Colonic mucosa (tissue), 4 donors: ENCODE measurements at regions not wholly inside any gene's neighbourhood (a gene's known extent, or its start where the extent isn't known, plus 50 kb on each side); places are given as distances from the start of the nearest gene placed in this dataset.
A peak's percentile ranks its signal among the peaks of the same experiment; 100 is the strongest.

Experiments used
- DNase-seq: peaks from one replicate; pipeline ENCODE4 v3.0.0-alpha.2; 2020
- H3K27ac ChIP-seq: fragments of 200-600 bp; one replicate; pipeline ENCODE4 v1.8.0; 2021
- H3K27me3 ChIP-seq: fragments of 200-600 bp; one replicate; pipeline ENCODE4 v1.8.0; 2021
- H3K36me3 ChIP-seq: fragments of 200-600 bp; one replicate; pipeline ENCODE4 v1.8.0; 2021
- H3K4me1 ChIP-seq: fragments of 200-600 bp; one replicate; pipeline ENCODE4 v1.8.0; 2021; ENCODE audit warnings: mild to moderate bottlenecking
- H3K4me3 ChIP-seq: fragments of 200-600 bp; one replicate; pipeline ENCODE4 v1.8.0; 2021
- H3K9ac ChIP-seq, 2 donors: one replicate each; pipeline ENCODE4 v1.7.0; 2013; ENCODE audit warnings: control low read depth in 2 of 2, low read depth in 2 of 2, low read length in 2 of 2
- H3K9me3 ChIP-seq: fragments of 200-600 bp; one replicate; pipeline ENCODE4 v1.8.0; 2021
- intact Hi-C: fragments of 100-400 bp; cut with DNase I; formaldehyde crosslinking; loops from one replicate; pipeline ENCODE4 v1.14.1; 2022
- TF ChIP-seq, protein P1 (sequence below): fragments of 200-600 bp; IDR thresholded peaks from one replicate; pipeline ENCODE4 v1.8.0; 2022; ENCODE audit warnings: antibody characterized with exemption, mild to moderate bottlenecking
- donor health status: healthy.
- donor health status: DM: no; HTN: no; CAD: no.
- donor health status: DM: no; HTN: no; CAD: no.

DNA sequence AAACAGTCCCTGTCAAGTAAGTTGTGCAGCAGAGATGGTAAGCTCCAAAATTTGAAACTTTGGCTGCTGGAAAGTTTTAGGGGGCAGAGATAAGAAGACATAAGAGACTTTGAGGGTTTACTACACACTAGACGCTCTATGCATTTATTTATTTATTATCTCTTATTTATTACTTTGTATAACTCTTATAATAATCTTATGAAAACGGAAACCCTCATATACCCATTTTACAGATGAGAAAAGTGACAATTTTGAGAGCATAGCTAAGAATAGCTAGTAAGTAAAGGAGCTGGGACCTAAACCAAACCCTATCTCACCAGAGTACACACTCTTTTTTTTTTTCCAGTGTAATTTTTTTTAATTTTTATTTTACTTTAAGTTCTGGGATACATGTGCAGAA lies 112.8 kb upstream of the PKDCC start:
- intact Hi-C loops, result no loop called here
- H3K27ac ChIP-seq, result no peak overlapping the region
- no peak for DNase-seq
- no peaks in the 10 kb centered on the region for H3K4me1 ChIP-seq
- H3K9me3 ChIP-seq, result no peaks in the 10 kb centered on the region
- TF ChIP-seq, protein P1, sequence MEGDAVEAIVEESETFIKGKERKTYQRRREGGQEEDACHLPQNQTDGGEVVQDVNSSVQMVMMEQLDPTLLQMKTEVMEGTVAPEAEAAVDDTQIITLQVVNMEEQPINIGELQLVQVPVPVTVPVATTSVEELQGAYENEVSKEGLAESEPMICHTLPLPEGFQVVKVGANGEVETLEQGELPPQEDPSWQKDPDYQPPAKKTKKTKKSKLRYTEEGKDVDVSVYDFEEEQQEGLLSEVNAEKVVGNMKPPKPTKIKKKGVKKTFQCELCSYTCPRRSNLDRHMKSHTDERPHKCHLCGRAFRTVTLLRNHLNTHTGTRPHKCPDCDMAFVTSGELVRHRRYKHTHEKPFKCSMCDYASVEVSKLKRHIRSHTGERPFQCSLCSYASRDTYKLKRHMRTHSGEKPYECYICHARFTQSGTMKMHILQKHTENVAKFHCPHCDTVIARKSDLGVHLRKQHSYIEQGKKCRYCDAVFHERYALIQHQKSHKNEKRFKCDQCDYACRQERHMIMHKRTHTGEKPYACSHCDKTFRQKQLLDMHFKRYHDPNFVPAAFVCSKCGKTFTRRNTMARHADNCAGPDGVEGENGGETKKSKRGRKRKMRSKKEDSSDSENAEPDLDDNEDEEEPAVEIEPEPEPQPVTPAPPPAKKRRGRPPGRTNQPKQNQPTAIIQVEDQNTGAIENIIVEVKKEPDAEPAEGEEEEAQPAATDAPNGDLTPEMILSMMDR, result no peak
- H3K4me3 ChIP-seq, result no peak overlapping the region
- no peak overlapping the region for H3K9ac ChIP-seq
- H3K27me3 ChIP-seq, result no peaks in the 10 kb centered on the region
- no peaks in the 10 kb centered on the region for H3K36me3 ChIP-seq

DNA sequence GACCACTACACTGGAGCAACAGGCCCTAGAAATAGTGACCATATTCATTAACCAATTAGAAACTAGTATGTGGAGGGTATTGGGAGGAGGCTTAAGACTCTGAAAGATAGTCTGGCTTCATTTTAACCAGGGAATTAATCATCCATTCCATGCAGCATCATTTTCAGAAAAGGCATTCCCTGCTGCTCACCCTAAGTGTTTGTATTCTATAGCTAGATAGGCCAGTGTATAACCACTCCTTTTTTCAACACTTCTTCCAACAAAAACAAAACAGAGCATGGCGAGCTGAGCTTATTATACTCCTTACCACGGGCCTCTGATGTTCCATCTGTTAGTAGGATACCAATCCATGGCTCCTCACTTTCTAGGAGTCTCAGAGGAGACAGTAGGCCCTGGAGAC lies 112.0 kb upstream of the PKDCC start:
- TF ChIP-seq, protein P1, result no peak
- Histone ChIP-seq H3K9me3 (no peaks in the 10 kb centered on the region), H3K27me3 (no peaks in the 10 kb centered on the region), H3K9ac (no peak overlapping the region), H3K4me1 (no peaks in the 10 kb centered on the region), H3K36me3 (no peaks in the 10 kb centered on the region), H3K4me3 (no peak overlapping the region), H3K27ac (no peak overlapping the region)
- no peak for DNase-seq
- intact Hi-C loops, result no loop called here

DNA sequence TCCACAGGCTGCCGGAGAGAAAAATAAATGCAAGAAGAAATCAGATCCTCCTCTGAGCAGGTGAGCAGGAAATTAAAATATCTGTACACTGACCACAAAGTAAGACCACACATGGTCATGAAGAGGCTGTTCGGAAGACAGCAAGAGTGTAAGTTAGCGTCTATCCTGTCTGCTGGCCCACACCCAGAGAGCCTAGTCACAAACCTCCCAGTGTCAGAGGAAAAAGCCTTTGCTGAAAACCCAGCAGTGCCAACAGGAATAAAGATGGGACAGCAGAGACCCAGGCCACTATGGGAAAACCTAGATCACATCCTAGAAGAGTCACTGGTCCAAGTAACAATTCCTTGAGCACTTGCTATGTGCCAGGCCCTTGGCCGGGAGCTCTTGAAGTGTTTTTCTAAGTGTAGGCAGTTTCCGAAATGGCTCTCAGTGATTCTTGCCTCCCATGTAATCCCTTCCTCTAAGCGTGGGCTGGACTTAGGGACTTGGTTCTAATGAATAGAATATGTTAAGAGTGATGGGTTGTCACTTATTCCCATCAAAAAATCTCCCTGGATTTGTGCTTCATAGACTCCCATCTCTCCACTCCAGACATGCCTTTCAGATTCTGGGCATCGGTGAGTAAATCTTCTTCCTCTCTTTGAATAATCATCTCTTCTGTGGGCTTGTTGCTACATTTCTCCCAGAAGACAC lies 110.9 kb upstream of the PKDCC start:
- intact Hi-C loops, result no loop called here

DNA sequence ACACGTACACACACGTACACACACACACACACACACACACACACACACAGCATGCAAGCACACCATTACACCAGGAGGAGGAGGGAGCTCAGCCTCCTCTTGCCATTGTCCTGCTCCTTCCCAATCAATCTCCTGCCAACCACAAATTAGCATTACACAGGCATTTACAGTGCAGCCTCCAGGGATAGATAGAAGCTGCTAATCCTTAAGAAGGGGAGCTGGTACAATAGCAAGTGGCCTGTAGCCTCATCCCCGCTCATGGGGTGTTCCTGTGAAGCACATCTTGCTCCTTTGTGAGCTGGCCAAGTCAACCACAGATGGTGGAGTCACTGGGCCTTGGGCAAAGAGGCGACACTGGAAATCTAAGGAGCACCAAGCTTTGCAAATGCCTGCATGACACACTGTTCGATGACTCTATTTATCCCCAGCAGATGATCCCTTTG lies 110.3 kb upstream of the PKDCC start:
- no peak for DNase-seq
- H3K4me1 ChIP-seq, result no peaks in the 10 kb centered on the region
- no peaks in the 10 kb centered on the region for H3K27me3 ChIP-seq
- intact Hi-C loops, result no loop called here
- no peak overlapping the region for H3K9ac ChIP-seq
- no peak overlapping the region for H3K4me3 ChIP-seq
- no peaks in the 10 kb centered on the region for H3K36me3 ChIP-seq
- no peak overlapping the region for H3K27ac ChIP-seq
- H3K9me3 ChIP-seq, result no peaks in the 10 kb centered on the region
- TF ChIP-seq, protein P1, result no peak

More for the DNA sequence above, 110.9 kb upstream of the PKDCC start:
- Histone ChIP-seq H3K4me3 (no peak overlapping the region), H3K9ac (no peak overlapping the region), H3K27ac (no peak overlapping the region), H3K9me3 (no peaks in the 10 kb centered on the region), H3K4me1 (no peaks in the 10 kb centered on the region), H3K27me3 (no peaks in the 10 kb centered on the region), H3K36me3 (no peaks in the 10 kb centered on the region)
- DNase-seq, result no peak
- TF ChIP-seq, protein P1, result no peak

DNA sequence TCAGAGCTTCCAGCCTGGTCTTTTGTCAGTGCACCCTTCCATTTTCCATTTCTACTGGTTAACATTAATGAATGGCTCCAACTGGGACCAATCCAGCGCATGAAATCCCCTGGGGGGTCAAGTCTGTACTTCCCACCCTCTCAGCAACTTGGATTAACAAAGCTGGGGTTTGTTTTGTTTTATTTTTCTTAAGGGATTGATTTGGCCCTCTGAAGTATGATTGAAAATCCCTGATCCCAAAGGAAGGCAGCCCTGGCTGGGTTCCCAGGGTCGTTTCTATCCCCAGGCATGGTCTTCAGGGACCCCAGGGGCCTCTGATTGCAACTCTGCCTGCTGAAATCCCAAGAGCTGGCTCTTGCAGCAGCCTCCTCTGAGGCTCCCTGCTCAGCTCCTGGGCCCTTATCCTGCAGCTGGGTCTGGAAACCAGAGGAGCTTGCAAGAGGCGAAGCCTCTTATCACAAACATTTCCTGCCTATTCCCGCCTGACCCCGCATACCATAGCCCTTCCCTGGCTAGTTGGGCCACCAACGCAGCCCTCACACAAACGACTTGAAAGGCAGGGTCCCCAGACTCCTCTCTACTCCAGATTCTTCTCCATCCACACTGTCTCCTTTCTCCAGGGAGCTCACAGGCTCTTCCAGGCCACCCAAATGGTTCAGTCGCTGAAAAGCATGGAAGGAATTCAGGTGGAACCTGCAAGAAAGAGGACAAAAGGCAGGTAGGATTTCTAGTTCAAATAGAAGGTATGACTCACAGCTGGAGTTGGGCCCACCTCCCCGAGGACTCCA lies 109.7 kb upstream of the PKDCC start:
- no peak overlapping the region for H3K4me3 ChIP-seq
- no peak for DNase-seq
- no peaks in the 10 kb centered on the region for H3K9me3 ChIP-seq
- TF ChIP-seq, protein P1, result no peak
- H3K4me1 ChIP-seq, result no peaks in the 10 kb centered on the region
- H3K36me3 ChIP-seq, result no peaks in the 10 kb centered on the region
- no peak overlapping the region for H3K27ac ChIP-seq
- intact Hi-C loops, result no loop called here
- peak overlapping the region in 1 of 2 donors; percentile 2 for H3K9ac ChIP-seq
- no peaks in the 10 kb centered on the region for H3K27me3 ChIP-seq
